ENCODE measurements at regions not wholly inside any gene's neighbourhood (a gene's known extent, or its start where the extent isn't known, plus 50 kb on each side); places are given as distances from the start of the nearest gene placed in this dataset.

- Mint-ChIP-seq H3K4me1 (ENCODE audit: low read depth, unreplicated experiment) (no peaks in the 10 kb centered on the region), H3K27me3 (ENCODE audit: low read depth, unreplicated experiment) (peaks cover 2% of the 10 kb centered on the region)
- FAIRE-seq: no peak
Measured at GRCh38 chr10:9381733-9382532, 1327.4 kb downstream of the GATA3 start.

GRCh38 chr10:9382533-9382866 is 1328.0 kb downstream of the GATA3 start:
- Mint-ChIP-seq H3K27ac (ENCODE audit: unreplicated experiment) (no peak overlapping the region), H3K4me3 (ENCODE audit: unreplicated experiment) (no peak overlapping the region), H3K27me3 (ENCODE audit: low read depth, unreplicated experiment) (peaks cover 2% of the 10 kb centered on the region), H3K4me1 (ENCODE audit: low read depth, unreplicated experiment) (no peaks in the 10 kb centered on the region), H3K9me3 (ENCODE audit: unreplicated experiment) (peaks cover 4% of the 10 kb centered on the region), H3K36me3 (ENCODE audit: low read depth, unreplicated experiment) (no peaks in the 10 kb centered on the region)
- no peaks in the 10 kb centered on the region for H3K4me1 ChIP-seq (ENCODE audit: insufficient read depth, low read length)
- H2AFZ ChIP-seq (ENCODE audit: low read depth, low read length): no peak overlapping the region
- H4K20me1 ChIP-seq (ENCODE audit: insufficient read depth, low read length): no peaks in the 10 kb centered on the region
- TF ChIP-seq CTCF (IDR thresholded peaks at IDR 0.05; ENCODE audit: insufficient read depth, low read depth, low read length) (no peak), EZH2 (IDR thresholded peaks at IDR 0.05; ENCODE audit: insufficient read depth, low read length) (no peak)
- no peak overlapping the region for H3K4me2 ChIP-seq (ENCODE audit: low read length)
- H3K27me3 ChIP-seq (ENCODE audit: insufficient read depth, low read length): no peaks in the 10 kb centered on the region
- H3K79me2 ChIP-seq (ENCODE audit: insufficient read depth, low read length): no peaks in the 10 kb centered on the region
- FAIRE-seq: no peak
- no peaks in the 10 kb centered on the region for H3K9me3 ChIP-seq (ENCODE audit: insufficient read depth, low read depth, low read length)
- no peak overlapping the region for H3K27ac ChIP-seq (ENCODE audit: low read depth, low read length)
- no peaks in the 10 kb centered on the region for H3K36me3 ChIP-seq (ENCODE audit: insufficient read depth, low read length)
- H3K4me3 ChIP-seq (ENCODE audit: insufficient read depth, low read depth, low read length): no peak overlapping the region
- no peak overlapping the region for H3K9ac ChIP-seq (ENCODE audit: low read length)
- DNase-seq (ENCODE audit: low read depth): no peak

More at GRCh38 chr10:9381733-9382532, 1327.4 kb downstream of the GATA3 start:
- Histone ChIP-seq H4K20me1 (ENCODE audit: insufficient read depth, low read length) (no peaks in the 10 kb centered on the region), H3K9me3 (ENCODE audit: insufficient read depth, low read depth, low read length) (no peaks in the 10 kb centered on the region), H3K9ac (ENCODE audit: low read length) (no peak overlapping the region), H3K4me3 (ENCODE audit: insufficient read depth, low read depth, low read length) (no peak overlapping the region), H3K79me2 (ENCODE audit: insufficient read depth, low read length) (no peaks in the 10 kb centered on the region), H3K4me1 (ENCODE audit: insufficient read depth, low read length) (no peaks in the 10 kb centered on the region), H3K4me2 (ENCODE audit: low read length) (no peak overlapping the region), H3K36me3 (ENCODE audit: insufficient read depth, low read length) (no peaks in the 10 kb centered on the region), H3K27ac (ENCODE audit: low read depth, low read length) (no peak overlapping the region), H3K27me3 (ENCODE audit: insufficient read depth, low read length) (no peaks in the 10 kb centered on the region), H2AFZ (ENCODE audit: low read depth, low read length) (no peak overlapping the region)
- Mint-ChIP-seq H3K36me3 (ENCODE audit: low read depth, unreplicated experiment) (no peaks in the 10 kb centered on the region), H3K4me3 (ENCODE audit: unreplicated experiment) (no peak overlapping the region), H3K9me3 (ENCODE audit: unreplicated experiment) (peaks cover 4% of the 10 kb centered on the region), H3K27ac (ENCODE audit: unreplicated experiment) (no peak overlapping the region)
- no peak for TF ChIP-seq EZH2 (IDR thresholded peaks at IDR 0.05; ENCODE audit: insufficient read depth, low read length)
- no peak for TF ChIP-seq CTCF (IDR thresholded peaks at IDR 0.05; ENCODE audit: insufficient read depth, low read depth, low read length)
- no peak for DNase-seq (ENCODE audit: low read depth)

GRCh38 chr10:9390516-9390915 is 1336.0 kb downstream of the GATA3 start:
- no peaks in the 10 kb centered on the region for H4K20me1 ChIP-seq (ENCODE audit: insufficient read depth, low read length)
- Mint-ChIP-seq H3K27ac (ENCODE audit: unreplicated experiment) (no peak overlapping the region), H3K36me3 (ENCODE audit: low read depth, unreplicated experiment) (no peaks in the 10 kb centered on the region), H3K4me3 (ENCODE audit: unreplicated experiment) (no peak overlapping the region), H3K4me1 (ENCODE audit: low read depth, unreplicated experiment) (no peaks in the 10 kb centered on the region), H3K9me3 (ENCODE audit: unreplicated experiment) (no peaks in the 10 kb centered on the region), H3K27me3 (ENCODE audit: low read depth, unreplicated experiment) (no peaks in the 10 kb centered on the region)
- DNase-seq (ENCODE audit: low read depth) (no peak), FAIRE-seq (no peak)
- no peak overlapping the region for H3K27ac ChIP-seq (ENCODE audit: low read depth, low read length)
- H3K36me3 ChIP-seq (ENCODE audit: insufficient read depth, low read length): no peaks in the 10 kb centered on the region
- no peak overlapping the region for H3K9ac ChIP-seq (ENCODE audit: low read length)
- H2AFZ ChIP-seq (ENCODE audit: low read depth, low read length): no peak overlapping the region
- no peak overlapping the region for H3K4me3 ChIP-seq (ENCODE audit: insufficient read depth, low read depth, low read length)
- no peak overlapping the region for H3K4me2 ChIP-seq (ENCODE audit: low read length)
- TF ChIP-seq CTCF (IDR thresholded peaks at IDR 0.05; ENCODE audit: insufficient read depth, low read depth, low read length) (no peak), EZH2 (IDR thresholded peaks at IDR 0.05; ENCODE audit: insufficient read depth, low read length) (no peak)
- H3K27me3 ChIP-seq (ENCODE audit: insufficient read depth, low read length): no peaks in the 10 kb centered on the region
- no peaks in the 10 kb centered on the region for H3K79me2 ChIP-seq (ENCODE audit: insufficient read depth, low read length)
- no peaks in the 10 kb centered on the region for H3K4me1 ChIP-seq (ENCODE audit: insufficient read depth, low read length)
- peaks cover 5% of the 10 kb centered on the region for H3K9me3 ChIP-seq (ENCODE audit: insufficient read depth, low read depth, low read length)
